GM12878 (cell line): ENCODE measurements at regions not wholly inside any gene's neighbourhood (a gene's known extent, or its start where the extent isn't known, plus 50 kb on each side); places are given as distances from the start of the nearest gene placed in this dataset.

Experiments used
- ATF2 ChIP-seq: IDR thresholded peaks from 2 replicates; pipeline ENCODE4 v1.6.1; 2012; ENCODE audit warnings: low read length, inconsistent platforms
- CBX5 ChIP-seq: sonication (generic); IDR thresholded peaks from 2 replicates; pipeline ENCODE4 v1.6.1; 2016; ENCODE audit warnings: low read depth, moderate library complexity, mild to moderate bottlenecking, inconsistent platforms
- CHD4 ChIP-seq: fragments of 200-600 bp; sonication (generic); IDR thresholded peaks from 2 replicates; pipeline ENCODE4 v1.6.1; 2016; ENCODE audit warnings: mild to moderate bottlenecking
- CREM ChIP-seq: IDR thresholded peaks from 2 replicates; pipeline ENCODE4 v1.6.1; 2014; ENCODE audit warnings: antibody characterized with exemption, low read depth
- EED ChIP-seq: sonication (generic); IDR thresholded peaks from 2 replicates; pipeline ENCODE4 v1.6.1; 2016; ENCODE audit warnings: antibody characterized with exemption, low read depth
- ETV6 ChIP-seq, 2 experiments: fragments of 450-650 bp in 1 of 2; IDR thresholded peaks in 1 of 2; conservative IDR thresholded peaks in 1 of 2; 2 replicates each; pipeline ENCODE4 v1.6.1; 2014; ENCODE audit warnings: antibody characterized with exemption in 1 of 2, borderline replicate concordance in 1 of 2, low read depth in 1 of 2, mild to moderate bottlenecking in 1 of 2, moderate library complexity in 1 of 2
- IKZF1 ChIP-seq: fragments of 450-650 bp; conservative IDR thresholded peaks from 2 replicates; pipeline ENCODE4 v1.6.1; 2017; ENCODE audit warnings: antibody characterized with exemption, mild to moderate bottlenecking
- IRF4 ChIP-seq: IDR thresholded peaks from 2 replicates; pipeline ENCODE4 v1.6.1; 2011; ENCODE audit warnings: low read depth, low read length
- JUNB ChIP-seq: IDR thresholded peaks from 2 replicates; pipeline ENCODE4 v1.6.1; 2016; ENCODE audit warnings: antibody characterized with exemption, mild to moderate bottlenecking
- MTA2 ChIP-seq: fragments of 450-650 bp; IDR thresholded peaks from 2 replicates; pipeline ENCODE4 v1.6.1; 2016; ENCODE audit warnings: low read depth, mild to moderate bottlenecking, moderate library complexity
- MYC ChIP-seq: IDR thresholded peaks from 2 replicates; pipeline ENCODE4 v1.6.1; 2011; ENCODE audit warnings: mild to moderate bottlenecking, low read length, moderate library complexity, inconsistent platforms; ENCODE audit not compliant: insufficient read depth, insufficient replicate concordance, insufficient read length, severe bottlenecking
- NFIC ChIP-seq: IDR thresholded peaks from 2 replicates; pipeline ENCODE4 v1.6.1; 2012; ENCODE audit warnings: low read depth, mild to moderate bottlenecking, inconsistent platforms, low read length, moderate library complexity
- POLR2AphosphoS5 ChIP-seq: IDR thresholded peaks from 2 replicates; pipeline ENCODE4 v1.6.1; 2011; ENCODE audit warnings: mild to moderate bottlenecking, low read length, inconsistent platforms
- RAD51 ChIP-seq: fragments of 450-650 bp; IDR thresholded peaks from 2 replicates; pipeline ENCODE4 v1.6.1; 2016; ENCODE audit warnings: moderate library complexity, mild to moderate bottlenecking, inconsistent platforms
- RUNX3 ChIP-seq: IDR thresholded peaks from 2 replicates; pipeline ENCODE4 v1.6.1; 2012; ENCODE audit warnings: low read length, inconsistent platforms
- STAT3 ChIP-seq: IDR thresholded peaks from 2 replicates; pipeline ENCODE4 v1.6.1; 2011; ENCODE audit warnings: low read depth, low read length, improper control_type of control experiment
- TCF3 ChIP-seq: IDR thresholded peaks from 2 replicates; pipeline ENCODE4 v1.6.1; 2012; ENCODE audit warnings: low read depth, mild to moderate bottlenecking, low read length, borderline replicate concordance; ENCODE audit not compliant: insufficient read depth
- TF ChIP-seq, protein P1 (sequence below): fragments of 450-650 bp; IDR thresholded peaks from 2 replicates; pipeline ENCODE4 v1.6.1; 2017; ENCODE audit warnings: mild to moderate bottlenecking, low read depth, inconsistent platforms; ENCODE audit not compliant: poor library complexity, severe bottlenecking
- TF ChIP-seq, protein P2 (sequence below): IDR thresholded peaks from 2 replicates; pipeline ENCODE4 v1.6.1; 2011; ENCODE audit warnings: borderline replicate concordance, low read depth, mild to moderate bottlenecking, moderate library complexity, low read length; ENCODE audit not compliant: insufficient read depth, poor library complexity, severe bottlenecking
- TF ChIP-seq, protein P3 (sequence below): fragments of 450-650 bp; IDR thresholded peaks from 2 replicates; pipeline ENCODE4 v1.6.1; 2018; ENCODE audit warnings: mild to moderate bottlenecking, low read depth, moderate library complexity; ENCODE audit not compliant: partially characterized antibody

- TF ChIP-seq TCF3 (no peak), CBX5 (0 out of 2 replicates have a peak, but pooled peaks have one; percentile 4), POLR2AphosphoS5 (no peak), RUNX3 (peak; percentile 98), ETV6 (conservative IDR thresholded peaks at IDR 0.05 in 1 of 2, IDR thresholded peaks at IDR 0.05 in 1 of 2; ENCODE audit: borderline replicate concordance in 1 of 2, low read depth in 1 of 2) (no peak; a peak in 1 of 4 replicates), CREM (peak; percentile 84), MTA2 (peak; percentile 90), CHD4 (no peak), IRF4 (peak; percentile 50; the same call in 1 of the 2 replicates), NFIC (peak; percentile 97), MYC (no peak), EED (peak; percentile 90), RAD51 (no peak), JUNB (peak; percentile 95), IKZF1 (peak; percentile 45; the same call in 1 of the 2 replicates), STAT3 (no peak), ATF2 (peak; percentile 90)
- TF ChIP-seq, protein P1, sequence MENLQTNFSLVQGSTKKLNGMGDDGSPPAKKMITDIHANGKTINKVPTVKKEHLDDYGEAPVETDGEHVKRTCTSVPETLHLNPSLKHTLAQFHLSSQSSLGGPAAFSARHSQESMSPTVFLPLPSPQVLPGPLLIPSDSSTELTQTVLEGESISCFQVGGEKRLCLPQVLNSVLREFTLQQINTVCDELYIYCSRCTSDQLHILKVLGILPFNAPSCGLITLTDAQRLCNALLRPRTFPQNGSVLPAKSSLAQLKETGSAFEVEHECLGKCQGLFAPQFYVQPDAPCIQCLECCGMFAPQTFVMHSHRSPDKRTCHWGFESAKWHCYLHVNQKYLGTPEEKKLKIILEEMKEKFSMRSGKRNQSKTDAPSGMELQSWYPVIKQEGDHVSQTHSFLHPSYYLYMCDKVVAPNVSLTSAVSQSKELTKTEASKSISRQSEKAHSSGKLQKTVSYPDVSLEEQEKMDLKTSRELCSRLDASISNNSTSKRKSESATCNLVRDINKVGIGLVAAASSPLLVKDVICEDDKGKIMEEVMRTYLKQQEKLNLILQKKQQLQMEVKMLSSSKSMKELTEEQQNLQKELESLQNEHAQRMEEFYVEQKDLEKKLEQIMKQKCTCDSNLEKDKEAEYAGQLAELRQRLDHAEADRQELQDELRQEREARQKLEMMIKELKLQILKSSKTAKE, result peak; percentile 18
- TF ChIP-seq, protein P2, sequence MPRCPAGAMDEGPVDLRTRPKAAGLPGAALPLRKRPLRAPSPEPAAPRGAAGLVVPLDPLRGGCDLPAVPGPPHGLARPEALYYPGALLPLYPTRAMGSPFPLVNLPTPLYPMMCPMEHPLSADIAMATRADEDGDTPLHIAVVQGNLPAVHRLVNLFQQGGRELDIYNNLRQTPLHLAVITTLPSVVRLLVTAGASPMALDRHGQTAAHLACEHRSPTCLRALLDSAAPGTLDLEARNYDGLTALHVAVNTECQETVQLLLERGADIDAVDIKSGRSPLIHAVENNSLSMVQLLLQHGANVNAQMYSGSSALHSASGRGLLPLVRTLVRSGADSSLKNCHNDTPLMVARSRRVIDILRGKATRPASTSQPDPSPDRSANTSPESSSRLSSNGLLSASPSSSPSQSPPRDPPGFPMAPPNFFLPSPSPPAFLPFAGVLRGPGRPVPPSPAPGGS, result peak; percentile 29
- TF ChIP-seq, protein P3, sequence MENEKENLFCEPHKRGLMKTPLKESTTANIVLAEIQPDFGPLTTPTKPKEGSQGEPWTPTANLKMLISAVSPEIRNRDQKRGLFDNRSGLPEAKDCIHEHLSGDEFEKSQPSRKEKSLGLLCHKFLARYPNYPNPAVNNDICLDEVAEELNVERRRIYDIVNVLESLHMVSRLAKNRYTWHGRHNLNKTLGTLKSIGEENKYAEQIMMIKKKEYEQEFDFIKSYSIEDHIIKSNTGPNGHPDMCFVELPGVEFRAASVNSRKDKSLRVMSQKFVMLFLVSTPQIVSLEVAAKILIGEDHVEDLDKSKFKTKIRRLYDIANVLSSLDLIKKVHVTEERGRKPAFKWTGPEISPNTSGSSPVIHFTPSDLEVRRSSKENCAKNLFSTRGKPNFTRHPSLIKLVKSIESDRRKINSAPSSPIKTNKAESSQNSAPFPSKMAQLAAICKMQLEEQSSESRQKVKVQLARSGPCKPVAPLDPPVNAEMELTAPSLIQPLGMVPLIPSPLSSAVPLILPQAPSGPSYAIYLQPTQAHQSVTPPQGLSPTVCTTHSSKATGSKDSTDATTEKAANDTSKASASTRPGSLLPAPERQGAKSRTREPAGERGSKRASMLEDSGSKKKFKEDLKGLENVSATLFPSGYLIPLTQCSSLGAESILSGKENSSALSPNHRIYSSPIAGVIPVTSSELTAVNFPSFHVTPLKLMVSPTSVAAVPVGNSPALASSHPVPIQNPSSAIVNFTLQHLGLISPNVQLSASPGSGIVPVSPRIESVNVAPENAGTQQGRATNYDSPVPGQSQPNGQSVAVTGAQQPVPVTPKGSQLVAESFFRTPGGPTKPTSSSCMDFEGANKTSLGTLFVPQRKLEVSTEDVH, result no peak
Measured at GRCh38 chr3:144129536-144130214, 158.1 kb downstream of the DIPK2A start (continued).
